HG03103 (cell line): ENCODE measurements at regions not wholly inside any gene's neighbourhood (a gene's known extent, or its start where the extent isn't known, plus 50 kb on each side); places are given as distances from the start of the nearest gene placed in this dataset.

ENCODE experiments used
- ATAC-seq: cut with Tn5 transposase; IDR thresholded peaks from one replicate; pipeline ENCODE4 v1.9.1; 2021; ENCODE audit warnings: low read depth; ENCODE audit not compliant: unreplicated experiment

- ATAC-seq, result no peak
Measured at GRCh38 chr2:81835321-81836000, 1530.9 kb upstream of the LRRTM1 start.

GRCh38 chr2:81786811-81787210 is 1482.3 kb upstream of the LRRTM1 start:
- no peak for ATAC-seq

- ATAC-seq, result no peak
Measured at GRCh38 chr2:81767187-81767912, 1462.8 kb upstream of the LRRTM1 start.

GRCh38 chr2:81747481-81748070 is 1443.0 kb upstream of the LRRTM1 start:
- no peak for ATAC-seq

- ATAC-seq, result no peak
Measured at GRCh38 chr2:81739966-81740365, 1435.4 kb upstream of the LRRTM1 start.

- no peak for ATAC-seq
Measured at GRCh38 chr2:81734981-81735380, 1430.4 kb upstream of the LRRTM1 start.

- no peak for ATAC-seq
Measured at GRCh38 chr2:81714817-81715216, 1410.3 kb upstream of the LRRTM1 start.

- no peak for ATAC-seq
Measured at GRCh38 chr2:81706856-81707255, 1402.3 kb upstream of the LRRTM1 start.

- no peak for ATAC-seq
Measured at GRCh38 chr2:81703831-81704230, 1399.3 kb upstream of the LRRTM1 start.

- no peak for ATAC-seq
Measured at GRCh38 chr2:81692566-81692965, 1388.0 kb upstream of the LRRTM1 start.

GRCh38 chr2:81675641-81676040 is 1371.1 kb upstream of the LRRTM1 start:
- no peak for ATAC-seq

- no peak for ATAC-seq
Measured at GRCh38 chr2:81672923-81673322, 1368.4 kb upstream of the LRRTM1 start.

- no peak for ATAC-seq
Measured at GRCh38 chr2:81672516-81672915, 1368.0 kb upstream of the LRRTM1 start.

- ATAC-seq, result no peak
Measured at GRCh38 chr2:81670885-81671284, 1366.3 kb upstream of the LRRTM1 start.

GRCh38 chr2:81661081-81661480 is 1356.5 kb upstream of the LRRTM1 start:
- ATAC-seq, result no peak

GRCh38 chr2:81658227-81658626 is 1353.7 kb upstream of the LRRTM1 start:
- ATAC-seq, result no peak

- no peak for ATAC-seq
Measured at GRCh38 chr2:81650048-81650971, 1345.8 kb upstream of the LRRTM1 start.

- ATAC-seq, result no peak
Measured at GRCh38 chr2:81648806-81649205, 1344.3 kb upstream of the LRRTM1 start.

GRCh38 chr2:81648370-81648769 is 1343.8 kb upstream of the LRRTM1 start:
- no peak for ATAC-seq

- no peak for ATAC-seq
Measured at GRCh38 chr2:81647715-81648230, 1343.2 kb upstream of the LRRTM1 start.
